Esophagus muscularis mucosa (tissue), 4 donors: ENCODE measurements at regions not wholly inside any gene's neighbourhood (a gene's known extent, or its start where the extent isn't known, plus 50 kb on each side); places are given as distances from the start of the nearest gene placed in this dataset.

Source experiments
- DNase-seq: peaks from one replicate; pipeline ENCODE4 v3.0.0-alpha.2; 2017; ENCODE audit errors: extremely low spot score
- H3K27ac ChIP-seq, 4 donors: fragments of 200-600 bp; sonication (generic); replicated peaks in 1 of 4; 1 replicate in 3 of 4; 2 replicates in 1 of 4; pipeline ENCODE4 v1.5.1; 2016 to 2019; ENCODE audit warnings: mild to moderate bottlenecking in 1 of 4
- H3K27me3 ChIP-seq, 4 donors: fragments of 200-600 bp; sonication (generic); one replicate each; pipeline versions ENCODE4 v1.5.1 to v1.6.0; 2016 to 2019
- H3K36me3 ChIP-seq, 4 donors: fragments of 200-600 bp; sonication (generic); one replicate each; pipeline ENCODE4 v1.5.1; 2016 to 2019
- H3K4me1 ChIP-seq, 4 donors: fragments of 200-600 bp; sonication (generic); one replicate each; pipeline ENCODE4 v1.5.1; 2016 to 2019
- H3K4me3 ChIP-seq, 4 donors: fragments of 200-600 bp; sonication (generic); 1 replicate in 2 of 4; 2 replicates in 2 of 4; pipeline ENCODE4 v1.5.1; 2016 to 2019; ENCODE audit warnings: mild to moderate bottlenecking in 4 of 4, moderate library complexity in 1 of 4
- H3K9me3 ChIP-seq, 4 donors: fragments of 200-600 bp; sonication (generic); 1 replicate in 3 of 4; 2 replicates in 1 of 4; pipeline ENCODE4 v1.5.1; 2016 to 2019
- CTCF ChIP-seq, 3 experiments: fragments of 200-600 bp in 2 of 3; fragments of 450-650 bp in 1 of 3; sonication (generic) in 2 of 3; IDR thresholded peaks; one replicate each; pipeline ENCODE4 v1.5.1; 2017 to 2019; ENCODE audit warnings: antibody characterized with exemption in 3 of 3, mild to moderate bottlenecking in 2 of 3, moderate library complexity in 1 of 3
- EP300 ChIP-seq: sonication (generic); formaldehyde crosslinking; IDR thresholded peaks from one replicate; pipeline ENCODE4 v1.6.1; 2017; ENCODE audit warnings: antibody characterized with exemption
- POLR2A ChIP-seq: fragments of 450-650 bp; IDR thresholded peaks from one replicate; pipeline ENCODE4 v1.6.1; 2017; ENCODE audit warnings: antibody characterized with exemption, moderate library complexity, mild to moderate bottlenecking, low read depth
- POLR2AphosphoS5 ChIP-seq, 2 donors: sonication (generic); formaldehyde crosslinking; IDR thresholded peaks; one replicate each; pipeline ENCODE4 v1.6.1; 2017; ENCODE audit warnings: antibody characterized with exemption in 2 of 2
- WGBS: methylation state at CpG from one replicate; pipeline ENCODE4 v1.1.5; 2018; 5-methylcytosine and 5-hydroxymethylcytosine counted together
- intact Hi-C: fragments of 100-400 bp; cut with DNase I; formaldehyde crosslinking; loops from one replicate; pipeline ENCODE4 v1.15.1; 2023

GRCh38 chr7:153398370-153398769 is 638.8 kb downstream of the ACTR3B start:
- Histone ChIP-seq H3K27ac (no peak overlapping the region), H3K36me3 (no peaks in the 10 kb centered on the region), H3K27me3 (no peaks in the 10 kb centered on the region), H3K4me1 (no peaks in the 10 kb centered on the region), H3K9me3 (no peaks in the 10 kb centered on the region), H3K4me3 (no peak overlapping the region)
- no peak for DNase-seq
- intact Hi-C loops: no loop called here
- TF ChIP-seq EP300: no peak
- no peak for TF ChIP-seq CTCF (IDR thresholded peaks at IDR 0.05)
- TF ChIP-seq POLR2A: no peak
- TF ChIP-seq POLR2AphosphoS5 (IDR thresholded peaks at IDR 0.05): no peak
- WGBS: 88% methylated on average over 2 of the region's 2 CpGs

- Histone ChIP-seq H3K4me1 (no peaks in the 10 kb centered on the region), H3K9me3 (no peaks in the 10 kb centered on the region), H3K27ac (no peak overlapping the region), H3K4me3 (no peak overlapping the region), H3K36me3 (no peaks in the 10 kb centered on the region), H3K27me3 (no peaks in the 10 kb centered on the region)
- 93% methylated on average over 7 of the region's 8 CpGs for WGBS
- DNase-seq: no peak
- intact Hi-C loops: no loop called here
- no peak for TF ChIP-seq CTCF (IDR thresholded peaks at IDR 0.05)
- TF ChIP-seq POLR2A: no peak
- no peak for TF ChIP-seq EP300
- TF ChIP-seq POLR2AphosphoS5 (IDR thresholded peaks at IDR 0.05): no peak
Measured at GRCh38 chr7:153398789-153399553, 639.4 kb downstream of the ACTR3B start.

- DNase-seq: no peak
- Histone ChIP-seq H3K4me3 (no peak overlapping the region), H3K27ac (no peak overlapping the region), H3K4me1 (no peaks in the 10 kb centered on the region), H3K36me3 (no peaks in the 10 kb centered on the region), H3K9me3 (no peaks in the 10 kb centered on the region), H3K27me3 (no peaks in the 10 kb centered on the region)
- intact Hi-C loops: no loop called here
- no peak for TF ChIP-seq EP300
- no peak for TF ChIP-seq POLR2AphosphoS5 (IDR thresholded peaks at IDR 0.05)
- TF ChIP-seq CTCF (IDR thresholded peaks at IDR 0.05): no peak
- no peak for TF ChIP-seq POLR2A
- WGBS: 88% methylated on average over 1 of the region's 1 CpG
Measured at GRCh38 chr7:153399554-153399940, 640.0 kb downstream of the ACTR3B start.

GRCh38 chr7:153400735-153401593 is 641.4 kb downstream of the ACTR3B start:
- Histone ChIP-seq H3K4me1 (peaks cover 0 to 2% (median 0%) of the 10 kb centered on the region in 4 donors), H3K27me3 (no peaks in the 10 kb centered on the region), H3K27ac (no peak overlapping the region), H3K9me3 (no peaks in the 10 kb centered on the region), H3K4me3 (no peak overlapping the region), H3K36me3 (no peaks in the 10 kb centered on the region)
- no peak for DNase-seq
- TF ChIP-seq POLR2A (no peak), CTCF (IDR thresholded peaks at IDR 0.05) (no peak), POLR2AphosphoS5 (IDR thresholded peaks at IDR 0.05) (no peak), EP300 (no peak)
- WGBS: 80% methylated on average over 19 of the region's 19 CpGs
- intact Hi-C loops: no loop called here
